Vagina (tissue), 2 donors: ENCODE measurements at regions not wholly inside any gene's neighbourhood (a gene's known extent, or its start where the extent isn't known, plus 50 kb on each side); places are given as distances from the start of the nearest gene placed in this dataset.

Source experiments
- DNase-seq, 2 donors: peaks; one replicate each; pipeline ENCODE4 v3.0.0-alpha.2; 2017; ENCODE audit errors: extremely low spot score in 2 of 2
- H3K27ac ChIP-seq: fragments of 200-600 bp; sonication (generic); one replicate; pipeline ENCODE4 v1.5.1; 2019
- H3K27me3 ChIP-seq: fragments of 200-600 bp; sonication (generic); one replicate; pipeline ENCODE4 v1.5.1; 2019
- H3K36me3 ChIP-seq, 2 donors: fragments of 200-600 bp; sonication (generic); one replicate each; pipeline ENCODE4 v1.5.1; 2017 to 2019
- H3K4me1 ChIP-seq: fragments of 200-600 bp; sonication (generic); one replicate; pipeline ENCODE4 v1.5.1; 2019
- H3K4me3 ChIP-seq, 2 donors: fragments of 200-600 bp; sonication (generic); 1 replicate in 1 of 2; 2 replicates in 1 of 2; pipeline ENCODE4 v1.5.1; 2016 to 2019
- H3K9me3 ChIP-seq: fragments of 200-600 bp; sonication (generic); one replicate; pipeline ENCODE4 v1.5.1; 2019
- POLR2A ChIP-seq, 2 donors: fragments of 450-650 bp; IDR thresholded peaks; one replicate each; pipeline ENCODE4 v1.6.1; 2017; ENCODE audit warnings: antibody characterized with exemption in 2 of 2, mild to moderate bottlenecking in 2 of 2, moderate library complexity in 2 of 2
- POLR2AphosphoS5 ChIP-seq, 2 donors: sonication (generic); formaldehyde crosslinking; IDR thresholded peaks; one replicate each; pipeline ENCODE4 v1.9.0; 2017; ENCODE audit warnings: antibody characterized with exemption in 2 of 2, mild to moderate bottlenecking in 2 of 2, low read depth in 1 of 2; ENCODE audit not compliant: insufficient read depth in 1 of 2
- intact Hi-C: fragments of 100-400 bp; cut with DNase I; formaldehyde crosslinking; loops from one replicate; pipeline ENCODE4 v1.15.1; 2023
- TF ChIP-seq, protein P1 (sequence below), 3 experiments: fragments of 450-650 bp in 2 of 3; fragments of 200-600 bp in 1 of 3; sonication (generic) in 1 of 3; IDR thresholded peaks; one replicate each; pipeline ENCODE4 v1.5.1; 2017 to 2019; ENCODE audit warnings: antibody characterized with exemption in 3 of 3, mild to moderate bottlenecking in 2 of 3, moderate library complexity in 2 of 3

DNA sequence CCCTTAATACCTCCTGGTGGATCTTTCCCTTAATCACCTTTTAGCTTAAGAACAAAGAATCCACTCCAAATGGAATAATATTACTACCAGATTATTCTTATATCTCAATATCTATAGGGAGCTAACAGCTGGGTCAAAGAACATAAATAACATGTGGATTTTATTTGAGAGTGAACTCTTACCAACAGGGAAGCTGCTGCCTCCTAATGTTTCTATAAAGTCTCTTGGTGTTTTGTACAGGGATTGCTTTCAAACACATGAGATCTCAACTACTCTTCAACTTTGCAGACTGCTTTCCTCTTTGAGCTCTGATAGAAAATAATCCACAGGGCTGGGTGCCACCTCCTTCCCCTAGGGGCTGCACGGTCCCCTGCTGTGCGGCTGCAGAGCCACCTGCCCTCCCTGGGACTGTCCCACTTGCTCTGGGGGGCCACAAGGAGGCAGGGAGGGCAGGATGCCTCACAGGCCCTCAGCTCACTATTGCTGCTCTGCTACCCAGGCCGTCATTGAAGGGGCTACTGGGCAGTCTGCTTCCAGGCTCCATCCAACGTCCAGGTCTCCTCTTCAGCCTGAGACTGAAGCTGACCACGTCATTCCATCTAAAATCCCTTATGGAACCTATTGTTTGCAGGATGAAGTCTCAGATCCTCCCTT is 191.2 kb downstream of the CXCL12 start:
- TF ChIP-seq, protein P1, sequence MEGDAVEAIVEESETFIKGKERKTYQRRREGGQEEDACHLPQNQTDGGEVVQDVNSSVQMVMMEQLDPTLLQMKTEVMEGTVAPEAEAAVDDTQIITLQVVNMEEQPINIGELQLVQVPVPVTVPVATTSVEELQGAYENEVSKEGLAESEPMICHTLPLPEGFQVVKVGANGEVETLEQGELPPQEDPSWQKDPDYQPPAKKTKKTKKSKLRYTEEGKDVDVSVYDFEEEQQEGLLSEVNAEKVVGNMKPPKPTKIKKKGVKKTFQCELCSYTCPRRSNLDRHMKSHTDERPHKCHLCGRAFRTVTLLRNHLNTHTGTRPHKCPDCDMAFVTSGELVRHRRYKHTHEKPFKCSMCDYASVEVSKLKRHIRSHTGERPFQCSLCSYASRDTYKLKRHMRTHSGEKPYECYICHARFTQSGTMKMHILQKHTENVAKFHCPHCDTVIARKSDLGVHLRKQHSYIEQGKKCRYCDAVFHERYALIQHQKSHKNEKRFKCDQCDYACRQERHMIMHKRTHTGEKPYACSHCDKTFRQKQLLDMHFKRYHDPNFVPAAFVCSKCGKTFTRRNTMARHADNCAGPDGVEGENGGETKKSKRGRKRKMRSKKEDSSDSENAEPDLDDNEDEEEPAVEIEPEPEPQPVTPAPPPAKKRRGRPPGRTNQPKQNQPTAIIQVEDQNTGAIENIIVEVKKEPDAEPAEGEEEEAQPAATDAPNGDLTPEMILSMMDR (IDR thresholded peaks at IDR 0.05): no peak
- TF ChIP-seq POLR2AphosphoS5 (IDR thresholded peaks at IDR 0.05; ENCODE audit: insufficient read depth in 1 of 2, low read depth in 1 of 2): no peak
- no peak for TF ChIP-seq POLR2A (IDR thresholded peaks at IDR 0.05)
- intact Hi-C loops: no loop called here
- H3K4me1 ChIP-seq: peaks cover 40% of the 10 kb centered on the region
- H3K27ac ChIP-seq: peak overlapping the region; percentile 5
- no peak overlapping the region for H3K4me3 ChIP-seq
- H3K36me3 ChIP-seq: no peaks in the 10 kb centered on the region
- H3K9me3 ChIP-seq: peaks cover 3% of the 10 kb centered on the region
- peak in 1 of 2 donors; percentile 62 for DNase-seq
- no peaks in the 10 kb centered on the region for H3K27me3 ChIP-seq

DNA sequence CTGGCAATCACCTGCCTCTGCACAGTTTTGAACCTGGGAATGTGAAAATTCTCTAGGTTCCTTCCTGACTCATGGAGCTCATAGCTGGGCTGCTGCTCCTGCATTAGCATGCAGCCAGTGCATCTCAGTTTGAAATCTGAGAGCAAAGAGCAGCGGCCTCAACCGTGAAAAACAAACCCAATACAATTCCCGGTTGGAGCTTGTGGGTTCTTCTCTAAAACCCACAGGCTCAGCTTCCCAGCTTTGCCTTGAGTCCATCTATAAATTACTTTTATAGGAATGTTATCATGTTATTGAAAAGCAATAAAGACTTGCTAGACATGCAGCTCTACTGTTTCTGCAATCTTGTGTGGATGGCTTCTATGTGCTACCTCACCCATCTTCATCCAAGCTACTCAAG is 191.7 kb downstream of the CXCL12 start:
- no peak for TF ChIP-seq POLR2AphosphoS5 (IDR thresholded peaks at IDR 0.05; ENCODE audit: insufficient read depth in 1 of 2, low read depth in 1 of 2)
- TF ChIP-seq, protein P1 (IDR thresholded peaks at IDR 0.05): no peak
- TF ChIP-seq POLR2A (IDR thresholded peaks at IDR 0.05): no peak
- Histone ChIP-seq H3K4me1 (peaks cover 34% of the 10 kb centered on the region), H3K9me3 (peaks cover 3% of the 10 kb centered on the region), H3K36me3 (no peaks in the 10 kb centered on the region), H3K27me3 (no peaks in the 10 kb centered on the region), H3K27ac (no peak overlapping the region), H3K4me3 (no peak overlapping the region)
- intact Hi-C loops: no loop called here
- DNase-seq: peak in 1 of 2 donors; percentile 65

DNA sequence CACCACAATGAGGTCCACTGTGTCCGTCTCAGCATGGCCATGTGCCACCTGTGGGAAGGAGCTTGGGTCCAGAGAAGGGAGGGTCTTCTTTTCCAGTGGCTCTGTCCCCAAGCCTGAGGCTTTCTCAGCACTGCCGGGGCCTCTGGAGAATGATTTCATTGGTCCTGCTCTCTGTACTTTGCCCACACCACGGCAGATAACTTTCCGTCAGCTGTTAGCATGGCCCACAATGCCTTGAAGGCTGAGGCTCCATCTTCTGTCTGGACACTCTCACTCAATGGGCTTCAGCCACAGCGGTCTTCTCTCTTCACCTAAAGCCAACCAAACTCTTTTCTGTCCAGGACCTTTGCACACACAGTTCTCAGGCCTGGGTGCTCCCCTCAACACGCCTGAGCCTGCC is 192.5 kb downstream of the CXCL12 start:
- Histone ChIP-seq H3K27ac (no peak overlapping the region), H3K4me1 (peaks cover 28% of the 10 kb centered on the region), H3K36me3 (no peaks in the 10 kb centered on the region), H3K4me3 (no peak overlapping the region), H3K9me3 (peaks cover 3% of the 10 kb centered on the region), H3K27me3 (no peaks in the 10 kb centered on the region)
- intact Hi-C loops: no loop called here
- peak in 1 of 2 donors; percentile 52 for DNase-seq
- TF ChIP-seq, protein P1 (IDR thresholded peaks at IDR 0.05): no peak
- TF ChIP-seq POLR2AphosphoS5 (IDR thresholded peaks at IDR 0.05; ENCODE audit: insufficient read depth in 1 of 2, low read depth in 1 of 2) (no peak), POLR2A (IDR thresholded peaks at IDR 0.05) (no peak)

DNA sequence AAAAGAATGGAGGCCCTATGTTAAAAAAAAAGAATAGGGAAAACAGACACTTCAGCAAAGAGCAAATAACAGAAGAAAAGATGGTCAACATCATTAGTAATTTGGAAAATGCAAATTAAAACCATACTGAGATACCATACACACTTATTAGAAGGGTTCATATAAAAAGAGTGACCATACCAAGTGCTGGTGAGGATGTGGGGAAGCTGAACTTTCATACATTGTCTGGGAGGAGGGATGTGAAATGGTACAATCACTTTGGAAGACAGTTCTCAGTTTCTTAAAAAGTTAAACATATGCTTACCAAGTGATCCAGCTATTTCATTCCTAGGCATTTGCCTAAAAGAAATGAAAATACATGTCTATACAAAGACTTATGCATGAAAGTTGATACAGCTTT is 194.4 kb downstream of the CXCL12 start:
- no peak for DNase-seq
- TF ChIP-seq, protein P1 (IDR thresholded peaks at IDR 0.05): no peak
- TF ChIP-seq POLR2A (IDR thresholded peaks at IDR 0.05) (no peak), POLR2AphosphoS5 (IDR thresholded peaks at IDR 0.05; ENCODE audit: insufficient read depth in 1 of 2, low read depth in 1 of 2) (no peak)
- intact Hi-C loops: no loop called here
- Histone ChIP-seq H3K36me3 (no peaks in the 10 kb centered on the region), H3K9me3 (peaks cover 3% of the 10 kb centered on the region), H3K4me3 (no peak overlapping the region), H3K27me3 (no peaks in the 10 kb centered on the region), H3K4me1 (peaks cover 25% of the 10 kb centered on the region), H3K27ac (no peak overlapping the region)

DNA sequence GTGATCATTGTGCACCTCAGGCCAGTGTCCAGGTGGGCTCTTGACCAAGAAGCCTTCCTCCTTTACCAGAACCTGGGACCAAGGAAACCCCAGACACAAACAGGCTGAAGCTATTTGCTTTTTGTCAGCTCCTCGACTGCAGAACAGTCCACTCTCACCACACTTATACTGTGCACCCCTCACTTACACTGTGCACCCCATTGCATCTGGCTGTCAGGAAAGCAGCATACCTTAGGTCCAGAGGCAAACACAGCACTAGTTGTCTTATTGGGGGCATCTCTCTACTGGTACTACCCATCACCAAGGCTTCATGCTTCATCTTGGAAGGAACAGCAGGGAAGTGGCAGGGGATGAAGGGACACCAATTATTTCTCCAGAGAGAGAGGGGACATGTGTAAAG is 198.1 kb downstream of the CXCL12 start:
- H3K27me3 ChIP-seq: no peaks in the 10 kb centered on the region
- no peaks in the 10 kb centered on the region for H3K36me3 ChIP-seq
- DNase-seq: peak in 1 of 2 donors; percentile 70
- H3K4me1 ChIP-seq: peaks cover 21% of the 10 kb centered on the region
- intact Hi-C loops: no loop called here
- no peak overlapping the region for H3K4me3 ChIP-seq
- peaks cover 3% of the 10 kb centered on the region for H3K9me3 ChIP-seq
- peak overlapping the region; percentile 47 for H3K27ac ChIP-seq
- TF ChIP-seq, protein P1 (IDR thresholded peaks at IDR 0.05): no peak
- TF ChIP-seq POLR2AphosphoS5 (IDR thresholded peaks at IDR 0.05; ENCODE audit: insufficient read depth in 1 of 2, low read depth in 1 of 2): no peak
- TF ChIP-seq POLR2A (IDR thresholded peaks at IDR 0.05): no peak
